ENCODE measurements at regions not wholly inside any gene's neighbourhood (a gene's known extent, or its start where the extent isn't known, plus 50 kb on each side); places are given as distances from the start of the nearest gene placed in this dataset.
"Not testable (repeated sequence)": the region's sequence is repeated elsewhere in the genome, so short reads cannot be mapped to it uniquely, and the experiment has no call there.

DNA sequence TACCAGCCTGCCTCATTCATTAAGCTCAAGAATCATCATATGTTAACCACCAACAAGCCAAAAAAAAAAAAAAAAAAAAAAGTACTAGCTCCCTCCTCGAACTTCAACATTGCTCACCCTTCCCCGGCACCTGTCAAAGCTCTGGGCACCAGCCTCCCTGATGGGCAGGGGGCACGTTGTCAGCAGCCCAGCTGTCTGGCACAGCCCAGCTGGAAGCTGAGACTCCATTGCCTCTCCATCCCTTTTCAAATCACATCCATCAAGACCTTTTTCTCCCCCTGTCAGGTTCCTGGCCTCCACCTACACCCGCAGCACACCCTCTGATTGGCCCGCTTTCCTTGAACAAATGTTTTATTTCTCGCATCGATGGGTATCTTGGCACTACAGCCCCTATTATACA lies 913.3 kb upstream of the AUTS2 start:
- no peak for DNase-seq

- DNase-seq = no peak
Measured at GRCh38 chr7:68688416-68689086, 909.7 kb upstream of the AUTS2 start.

DNA sequence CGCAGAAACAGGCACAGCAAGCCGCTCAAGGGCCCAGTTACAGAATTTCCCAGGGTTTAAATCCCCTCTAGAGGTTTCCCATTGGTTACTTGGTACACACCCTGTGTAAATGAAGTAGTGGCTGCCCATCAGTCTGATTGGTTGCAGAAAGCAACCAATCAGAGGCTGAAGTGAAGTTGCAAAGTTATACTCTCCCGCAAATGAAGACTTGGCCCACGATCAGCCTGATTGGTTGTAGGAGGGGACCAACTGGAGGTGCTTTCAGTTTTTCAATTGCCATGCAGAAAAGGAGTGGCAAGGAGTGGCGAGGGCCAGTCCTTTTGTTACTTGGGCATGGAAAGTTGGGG lies 909.2 kb upstream of the AUTS2 start:
- no peak for DNase-seq

DNA sequence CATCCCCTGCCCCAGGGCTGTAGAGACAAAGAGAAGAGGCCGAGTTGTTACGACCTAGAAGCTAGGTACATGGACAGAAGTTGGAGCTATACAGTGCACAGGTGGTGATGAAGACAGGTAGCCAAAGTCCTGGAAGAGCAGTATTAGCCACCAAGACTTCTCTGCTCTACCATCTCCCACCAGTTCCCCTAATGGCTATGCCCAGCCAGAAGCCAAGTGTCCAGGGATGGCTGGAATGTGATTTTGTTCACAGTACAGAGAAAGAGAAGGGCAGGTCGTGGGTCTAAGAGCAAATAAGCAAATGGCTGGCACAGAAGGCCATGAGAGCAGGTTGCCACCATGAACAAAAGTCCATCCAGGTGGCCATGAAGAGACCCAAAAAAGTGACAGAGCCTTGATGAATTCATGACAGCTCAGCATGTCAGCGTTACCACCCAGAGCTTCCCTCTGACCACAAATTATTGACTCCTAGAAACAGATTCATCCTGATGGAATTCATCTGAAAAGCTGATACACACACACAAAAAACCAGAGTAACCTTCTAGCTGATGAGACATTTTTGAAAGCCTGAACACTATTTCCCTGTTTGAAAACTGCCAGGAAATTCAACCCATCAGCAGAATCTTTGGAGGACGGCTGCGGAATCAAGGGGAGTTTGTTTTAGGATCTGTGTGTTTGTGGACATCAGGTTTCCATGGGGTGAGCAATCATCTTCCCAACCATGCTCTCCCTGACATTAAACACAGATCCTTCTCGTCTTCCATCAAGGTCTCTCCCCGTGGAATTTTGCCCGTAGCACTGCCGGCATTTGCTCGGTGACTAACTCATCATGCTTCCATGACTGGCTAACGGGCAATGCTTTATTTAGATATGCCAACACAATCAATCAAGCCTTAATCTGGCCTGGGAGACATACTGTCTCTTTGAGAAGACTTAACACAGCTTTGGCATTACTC lies 906.7 kb upstream of the AUTS2 start:
- no peak for DNase-seq

- DNase-seq = no peak
Measured at GRCh38 chr7:68692511-68692910, 905.8 kb upstream of the AUTS2 start.

- DNase-seq = no peak
Measured at GRCh38 chr7:68694656-68695055, 903.6 kb upstream of the AUTS2 start.

DNA sequence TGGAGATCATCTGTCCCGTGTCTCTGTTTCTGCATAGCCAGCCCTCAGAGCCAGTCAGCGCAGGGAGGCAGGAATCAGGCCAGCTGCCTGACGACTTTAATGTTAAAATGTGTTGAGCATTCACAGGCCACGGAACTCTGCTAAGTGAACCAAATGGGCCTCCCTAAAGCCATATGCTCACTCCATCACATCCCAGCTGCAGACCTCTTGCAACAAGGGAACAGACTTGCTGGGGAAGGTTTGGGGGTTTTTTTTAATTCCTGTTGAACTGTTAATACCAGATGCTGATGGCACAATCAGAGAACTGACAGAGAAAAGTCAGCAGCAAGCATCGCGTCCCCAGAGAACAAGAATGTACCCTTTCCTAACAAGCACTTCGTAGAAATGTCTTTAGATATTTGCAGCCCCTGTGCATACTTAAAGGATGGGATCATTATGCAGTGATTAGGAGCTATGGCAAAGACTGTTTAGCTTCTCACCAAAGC lies 900.4 kb upstream of the AUTS2 start:
- no peak for DNase-seq

DNA sequence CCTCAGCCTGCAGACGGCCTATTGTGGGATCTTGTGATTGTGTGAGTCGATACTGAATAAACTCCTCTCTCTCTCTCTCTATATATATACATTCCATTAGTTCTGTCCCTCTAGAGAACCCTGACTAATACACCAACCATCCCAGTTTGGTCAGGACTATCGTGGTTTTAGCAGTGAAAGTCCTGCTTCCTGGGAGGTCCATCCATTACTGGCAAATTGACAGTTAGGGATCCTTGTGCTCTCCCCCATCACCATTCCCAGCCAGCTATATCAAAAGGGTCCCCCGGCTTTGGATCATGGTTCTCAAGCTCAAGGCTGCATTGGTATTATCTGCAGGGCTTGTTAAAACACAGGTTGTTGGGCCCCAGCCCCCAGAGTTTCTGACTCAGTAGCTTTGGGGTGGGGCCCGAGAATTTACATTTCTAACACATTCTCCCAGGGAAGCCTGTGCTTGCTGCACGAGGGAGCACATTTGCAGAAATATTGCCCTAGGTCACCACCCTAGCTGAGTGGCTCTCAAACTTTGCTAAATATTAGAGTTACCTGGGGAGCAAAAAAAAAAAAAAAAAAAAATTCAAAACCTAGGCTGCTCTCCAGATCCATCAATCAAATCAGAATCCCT lies 899.1 kb upstream of the AUTS2 start:
- DNase-seq = no peak

GRCh38 chr7:68700414-68700813 lies 897.9 kb upstream of the AUTS2 start:
- DNase-seq = no peak

- no peak for DNase-seq
Measured at GRCh38 chr7:68706291-68706690, 892.0 kb upstream of the AUTS2 start.

DNA sequence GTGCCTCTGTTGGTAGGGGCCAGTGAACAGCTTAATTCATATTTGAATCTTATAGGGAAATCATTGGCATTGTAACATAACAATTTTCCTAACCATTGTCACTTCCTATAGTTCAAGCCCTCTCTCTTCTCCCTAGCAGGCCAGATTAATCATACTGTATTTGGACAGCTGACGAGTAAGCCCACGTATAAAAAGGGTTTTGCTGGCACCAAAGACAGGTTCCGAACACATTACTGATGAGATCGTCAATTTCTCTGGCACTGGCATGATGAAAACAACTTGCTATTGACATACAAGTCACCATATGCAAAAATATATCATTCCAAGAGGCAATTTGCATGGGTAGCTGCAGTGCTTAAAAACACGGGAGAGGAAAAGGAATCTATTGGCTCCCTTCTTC lies 891.1 kb upstream of the AUTS2 start:
- no peak for DNase-seq

DNA sequence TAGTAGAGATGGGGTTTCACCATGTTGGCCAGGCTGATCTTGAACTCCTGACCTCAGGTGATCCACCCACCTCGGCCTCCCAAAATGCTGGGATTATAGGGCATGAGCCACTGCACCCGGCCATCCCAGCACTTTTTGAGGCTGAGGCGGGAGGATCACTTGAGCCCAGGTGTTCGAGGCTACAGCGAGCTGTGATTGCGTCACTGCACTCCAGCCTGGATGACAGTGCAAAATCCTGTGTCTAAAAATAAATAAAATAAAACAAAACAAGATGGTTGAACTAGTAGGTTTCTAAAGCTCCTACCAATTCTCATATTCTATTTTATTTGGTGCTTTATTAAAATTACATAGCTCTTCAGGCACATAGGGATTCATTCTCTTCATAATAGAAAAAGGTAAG lies 890.3 kb upstream of the AUTS2 start:
- no peak for DNase-seq

DNA sequence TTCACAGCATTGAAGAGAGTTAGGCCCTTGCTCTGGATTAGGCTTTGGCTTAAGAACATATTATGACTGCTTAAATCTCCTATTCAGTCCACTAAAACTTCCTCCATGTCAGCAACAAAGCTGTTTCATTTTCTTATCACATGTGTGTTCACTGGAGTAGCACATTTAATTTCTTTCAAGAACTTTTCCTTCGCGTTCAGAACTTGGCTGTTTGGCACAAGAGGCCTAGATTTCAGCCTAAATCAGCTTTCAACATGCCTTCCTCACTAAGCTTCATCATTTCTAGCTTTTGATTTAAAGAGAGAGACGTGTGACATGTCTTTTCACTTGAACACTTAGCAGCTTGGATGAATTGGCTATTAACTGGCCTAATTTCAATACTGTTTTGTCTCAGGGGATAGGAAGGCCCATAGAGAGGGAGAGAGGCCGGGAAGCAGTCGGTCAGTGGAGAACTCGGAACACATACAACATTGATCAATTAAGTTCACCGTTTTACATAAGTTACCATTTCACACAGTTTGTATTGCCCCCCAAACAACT lies 885.2 kb upstream of the AUTS2 start:
- DNase-seq = no peak

GRCh38 chr7:68714135-68714534 lies 884.1 kb upstream of the AUTS2 start:
- DNase-seq = not testable (repeated sequence)

DNA sequence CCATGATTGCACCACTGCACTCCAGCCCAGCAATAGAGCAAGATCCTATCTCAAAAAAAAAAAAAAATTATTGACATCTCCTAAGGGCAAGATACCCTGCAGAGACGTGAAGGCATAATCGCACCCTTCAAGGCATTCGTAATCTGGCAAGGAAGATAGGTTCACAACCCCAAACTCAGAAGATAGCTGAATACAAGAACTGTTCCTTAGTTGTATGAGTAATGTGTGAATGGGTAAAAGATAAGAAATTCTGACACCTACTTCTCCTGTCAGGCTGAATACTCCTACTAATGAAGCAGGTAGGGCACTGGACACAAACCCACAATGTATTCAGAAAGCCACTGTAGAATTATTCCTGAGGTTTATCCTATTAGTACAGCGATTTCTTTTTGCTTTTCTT lies 882.4 kb upstream of the AUTS2 start:
- DNase-seq = no peak

DNA sequence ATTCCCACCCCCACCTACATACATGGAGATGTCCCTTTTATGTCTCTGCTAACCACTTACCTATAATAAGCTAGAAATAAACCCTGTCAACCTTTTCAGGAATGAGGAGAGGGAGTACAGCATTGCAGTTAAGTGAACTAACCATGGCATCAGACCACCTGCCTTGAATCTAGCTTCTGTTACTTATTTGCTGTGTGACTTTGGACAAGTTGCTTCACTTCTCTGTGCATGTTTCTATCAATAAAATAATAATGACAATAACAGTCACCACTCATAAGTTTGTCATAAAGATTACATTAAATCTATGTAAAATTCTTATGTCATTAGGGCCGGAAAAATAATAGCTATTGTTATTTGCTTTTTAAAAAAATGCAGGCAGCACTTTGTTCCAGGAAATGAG lies 881.1 kb upstream of the AUTS2 start:
- no peak for DNase-seq

GRCh38 chr7:68718097-68718551 lies 880.2 kb upstream of the AUTS2 start:
- DNase-seq = no peak

DNA sequence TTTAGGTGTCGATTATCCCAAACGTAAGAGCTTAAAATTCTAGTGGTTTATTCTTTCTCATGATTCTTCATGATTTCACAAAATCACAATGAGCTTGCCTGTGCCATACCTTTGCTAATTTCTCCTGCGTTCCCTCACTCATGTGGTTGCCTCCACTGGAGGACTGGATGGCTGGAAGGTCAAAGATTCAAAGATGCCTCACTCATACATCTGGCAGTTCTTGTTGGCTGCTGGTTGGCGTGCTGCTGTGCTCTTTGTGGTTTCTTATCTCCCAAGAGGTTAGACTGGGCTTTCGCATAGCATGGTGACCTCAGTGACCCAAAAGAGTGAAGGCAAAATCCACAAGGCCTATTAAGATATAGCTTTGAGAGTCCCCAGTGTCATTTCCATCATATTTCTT lies 877.6 kb upstream of the AUTS2 start:
- DNase-seq = no peak

DNA sequence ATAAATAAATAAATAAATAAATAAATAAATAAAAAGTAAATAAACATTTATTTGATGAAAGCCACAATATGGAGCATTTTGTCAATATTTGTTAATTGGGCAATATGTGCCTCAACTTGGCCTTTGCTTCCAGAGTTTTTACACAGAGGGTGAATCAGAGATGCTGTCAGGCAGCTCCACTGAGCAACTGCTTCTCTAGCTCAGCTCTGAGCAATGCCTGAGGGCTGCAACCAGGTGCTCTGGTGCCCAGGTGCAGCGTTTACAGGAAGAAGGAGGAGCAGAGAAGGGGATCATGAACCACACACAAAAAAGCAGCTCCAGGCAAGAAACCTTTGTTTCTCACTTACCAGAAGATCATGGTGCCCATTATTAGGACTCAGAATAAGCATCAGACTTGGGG lies 876.2 kb upstream of the AUTS2 start:
- no peak for DNase-seq

DNA sequence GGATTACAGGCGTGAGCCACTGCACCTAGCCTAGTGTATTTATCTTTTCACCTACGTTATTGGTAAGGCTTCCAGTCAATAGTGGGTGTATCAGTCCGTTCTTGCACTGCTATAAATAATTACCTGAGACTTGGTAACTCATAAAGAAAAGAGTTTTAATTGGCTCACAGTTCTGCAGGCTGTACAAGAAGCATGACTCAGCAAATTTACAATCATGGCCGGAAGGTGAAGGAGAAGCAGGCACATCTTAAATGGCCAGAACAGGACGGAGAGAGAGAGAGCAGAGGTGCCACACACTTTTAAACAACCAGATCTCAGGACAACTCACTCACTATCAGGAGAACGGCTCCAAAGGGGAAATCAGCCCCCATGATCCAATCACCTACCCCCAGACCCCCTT lies 873.3 kb upstream of the AUTS2 start:
- DNase-seq = no peak

GRCh38 chr7:68725843-68726785 lies 872.2 kb upstream of the AUTS2 start:
- DNase-seq = no peak

- DNase-seq = not testable (repeated sequence)
Measured at GRCh38 chr7:68728720-68729119, 869.6 kb upstream of the AUTS2 start.
